SW 1271 (cell line): ENCODE measurements at regions not wholly inside any gene's neighbourhood (a gene's known extent, or its start where the extent isn't known, plus 50 kb on each side); places are given as distances from the start of the nearest gene placed in this dataset.
A peak's percentile ranks its signal among the peaks of the same experiment; 100 is the strongest.

Experiments
- DNase-seq, 2 experiments: peaks; one replicate each; lab custom pipeline; 2025; lab: John Stamatoyannopoulos, UW

DNA sequence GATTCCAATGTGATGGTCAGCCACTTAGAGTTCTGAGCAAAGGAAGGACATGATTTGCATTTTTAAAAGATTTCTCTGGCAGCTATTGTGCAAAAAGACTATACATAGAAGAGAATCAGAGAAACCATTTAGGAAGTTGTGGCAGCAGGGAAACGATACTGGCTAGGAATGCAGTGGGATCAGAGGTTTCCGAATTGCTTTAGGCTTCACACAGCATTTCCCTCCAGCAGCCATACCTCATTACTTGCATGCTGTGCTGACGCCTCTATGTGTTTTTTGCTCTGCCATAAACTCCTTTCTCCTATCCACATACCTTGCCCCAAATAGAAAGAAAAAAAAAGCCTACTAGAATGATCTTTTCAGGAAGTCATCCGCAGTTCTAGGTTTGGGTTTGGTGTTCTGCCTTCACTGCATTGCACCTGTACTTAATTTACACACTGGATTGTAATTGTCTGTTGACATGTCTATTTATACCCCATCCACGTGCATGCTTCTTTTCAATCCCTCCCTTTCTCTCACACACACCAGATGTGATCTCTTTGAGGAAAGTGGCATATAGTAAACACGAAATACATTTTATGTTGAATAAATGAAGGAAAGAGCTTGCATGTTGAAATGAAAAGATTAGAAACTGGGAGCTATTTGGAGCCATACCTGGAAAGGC is 860.3 kb upstream of the SEMA6D start:
- DNase-seq = no peak

DNA sequence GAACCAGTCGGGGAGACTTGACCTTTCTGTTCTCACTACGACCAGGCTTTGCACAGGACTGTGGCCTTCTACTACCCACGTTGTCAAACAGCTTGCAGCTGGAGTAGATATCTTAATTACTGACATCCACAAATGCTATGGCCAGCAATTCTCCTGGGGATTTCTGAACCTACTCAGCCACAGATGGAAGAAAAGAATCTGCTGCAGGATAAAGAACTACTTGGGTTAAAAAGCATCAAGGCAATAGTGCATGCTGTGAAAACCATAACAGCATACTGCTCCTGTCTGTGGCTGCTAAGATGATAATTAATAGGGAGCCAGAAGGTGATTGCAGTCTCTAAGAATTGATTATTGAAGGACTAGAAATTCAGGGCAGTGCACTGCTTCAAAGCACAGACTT is 859.2 kb upstream of the SEMA6D start:
- DNase-seq = no peak

DNA sequence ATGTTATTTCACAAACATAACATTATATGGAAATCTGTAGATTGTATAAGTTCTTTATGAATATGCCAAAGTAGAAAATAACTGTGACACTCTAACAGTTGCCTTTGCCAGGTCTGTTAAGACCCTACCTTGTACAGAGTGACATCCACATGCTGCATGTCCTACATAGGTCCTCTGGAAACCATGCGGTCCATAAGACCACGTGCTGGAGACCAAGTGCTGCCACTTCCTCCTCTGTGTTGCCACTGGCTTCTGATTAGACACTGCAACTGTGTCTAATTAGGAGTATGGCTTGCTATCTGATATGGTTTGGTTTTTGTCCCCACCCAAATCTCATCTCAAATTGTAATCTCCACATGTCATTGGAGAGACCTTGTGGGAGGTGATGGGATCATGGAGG is 855.5 kb upstream of the SEMA6D start:
- DNase-seq = no peak

DNA sequence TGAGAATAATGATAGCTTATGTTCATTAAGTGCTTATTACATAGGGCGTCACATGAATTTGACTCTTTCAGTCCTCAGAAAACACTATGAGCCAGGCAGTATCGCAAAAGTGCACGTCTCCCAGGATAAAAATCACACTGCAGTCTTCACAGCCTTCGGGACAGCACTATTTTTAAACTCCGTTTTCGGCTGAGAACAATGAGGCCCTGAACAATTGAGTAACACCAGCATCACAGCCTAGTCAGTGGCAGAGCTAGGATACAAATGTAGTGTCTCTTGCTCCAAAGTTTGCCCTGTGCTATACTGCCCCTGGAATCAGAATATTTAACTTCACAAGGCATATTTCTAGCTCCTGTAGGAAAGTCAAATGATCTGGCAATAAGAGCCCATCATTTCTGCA is 852.1 kb upstream of the SEMA6D start:
- no peak for DNase-seq

DNA sequence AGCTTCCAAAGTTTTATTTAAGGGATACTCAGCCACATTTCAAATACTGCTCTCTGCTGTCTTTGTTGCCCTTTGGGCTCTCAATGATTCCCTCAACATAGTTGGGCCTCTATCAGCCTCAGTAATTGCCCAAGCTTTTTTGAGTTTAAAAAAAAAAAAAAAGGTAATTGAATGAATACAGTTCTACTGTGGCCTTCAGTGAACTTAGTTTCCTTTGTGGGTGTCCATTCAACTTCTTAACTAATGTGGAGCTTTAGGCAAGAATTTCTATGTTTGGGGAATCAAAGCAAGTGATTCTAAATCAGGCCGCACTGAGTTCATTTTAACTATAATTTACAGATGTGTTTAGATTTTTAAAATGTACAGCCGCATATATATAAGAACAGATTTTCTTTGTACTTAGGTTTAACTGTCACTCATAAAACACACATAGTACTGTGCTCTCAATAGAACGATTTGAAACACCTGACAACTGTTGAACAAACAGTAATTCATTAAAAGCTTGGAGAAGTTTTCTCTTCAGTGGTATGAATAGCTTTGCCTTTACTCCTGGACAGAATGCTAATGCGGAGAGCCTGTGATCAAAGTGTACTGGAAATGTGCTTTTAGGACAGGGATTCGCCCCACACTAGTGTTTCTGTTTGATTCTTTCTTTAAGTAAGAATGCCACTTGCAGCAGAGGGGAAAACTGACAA is 844.9 kb upstream of the SEMA6D start:
- no peak for DNase-seq

DNA sequence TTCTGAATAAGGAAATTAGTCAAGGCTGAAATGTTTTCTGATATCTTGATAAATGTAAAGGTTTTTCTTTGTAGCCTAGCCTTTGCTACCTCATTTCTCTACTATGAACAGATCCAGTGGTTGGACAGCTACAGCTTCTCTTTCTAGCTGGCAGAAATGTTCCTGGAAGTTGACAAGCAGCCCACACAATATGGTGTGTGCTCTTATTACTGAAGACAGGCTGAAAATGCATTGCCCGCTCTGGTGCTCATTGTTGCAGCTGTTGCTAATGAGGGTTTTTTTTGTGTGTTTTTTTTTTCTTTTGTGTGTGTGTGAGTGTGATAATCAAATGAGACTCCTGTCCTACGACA is 844.3 kb upstream of the SEMA6D start:
- no peak for DNase-seq

DNA sequence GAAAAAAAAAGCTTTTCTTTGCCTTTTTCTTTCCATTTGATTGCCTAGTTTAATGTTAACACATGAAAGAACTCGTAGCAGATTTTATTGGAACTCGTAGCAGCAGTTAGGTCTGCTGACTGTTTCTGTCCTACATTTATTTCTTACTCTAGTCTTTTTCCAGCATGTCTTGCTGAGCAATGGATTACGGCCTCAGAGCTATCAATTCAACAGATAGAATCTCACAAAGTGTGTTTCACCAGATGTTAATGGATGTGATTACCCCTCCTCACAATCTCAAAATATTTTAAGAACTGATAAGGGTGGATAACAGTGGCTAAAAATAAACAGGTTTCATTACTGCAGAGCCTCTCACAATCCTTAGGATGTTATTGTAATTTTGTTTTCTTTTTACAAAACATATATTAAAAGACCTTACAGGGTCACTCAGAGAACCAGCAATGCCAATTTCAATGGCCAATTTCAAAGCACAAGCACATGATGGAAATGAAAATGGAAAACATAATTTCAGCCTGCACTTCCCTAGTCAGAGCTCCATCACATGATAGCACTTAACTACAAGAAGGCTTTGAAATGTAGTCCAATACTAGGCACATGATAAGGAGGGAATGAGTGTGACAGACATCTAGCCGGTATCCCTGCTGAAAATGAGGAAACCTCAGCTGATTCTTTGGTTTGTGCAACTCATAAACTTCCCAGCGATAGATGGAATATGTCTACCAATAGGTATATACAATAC is 838.1 kb upstream of the SEMA6D start:
- DNase-seq = no peak

DNA sequence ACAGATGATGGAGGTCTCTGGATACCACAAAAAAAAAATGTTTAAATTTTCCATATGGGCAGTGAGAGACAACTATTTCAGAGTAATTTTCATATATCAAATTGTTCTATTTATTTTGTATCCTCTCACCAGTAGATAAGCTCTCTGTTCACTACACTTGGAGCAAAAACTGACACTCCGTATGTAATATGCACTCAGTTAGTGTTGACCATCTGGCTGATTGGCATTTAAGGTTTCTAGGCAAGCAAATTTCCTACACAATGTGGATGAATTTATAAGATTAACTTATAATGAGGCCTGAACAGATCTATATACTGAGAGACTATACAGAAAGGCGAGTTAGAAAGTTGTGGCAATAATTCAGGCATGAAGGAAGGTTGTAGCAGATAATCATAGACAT is 836.5 kb upstream of the SEMA6D start:
- no peak for DNase-seq

DNA sequence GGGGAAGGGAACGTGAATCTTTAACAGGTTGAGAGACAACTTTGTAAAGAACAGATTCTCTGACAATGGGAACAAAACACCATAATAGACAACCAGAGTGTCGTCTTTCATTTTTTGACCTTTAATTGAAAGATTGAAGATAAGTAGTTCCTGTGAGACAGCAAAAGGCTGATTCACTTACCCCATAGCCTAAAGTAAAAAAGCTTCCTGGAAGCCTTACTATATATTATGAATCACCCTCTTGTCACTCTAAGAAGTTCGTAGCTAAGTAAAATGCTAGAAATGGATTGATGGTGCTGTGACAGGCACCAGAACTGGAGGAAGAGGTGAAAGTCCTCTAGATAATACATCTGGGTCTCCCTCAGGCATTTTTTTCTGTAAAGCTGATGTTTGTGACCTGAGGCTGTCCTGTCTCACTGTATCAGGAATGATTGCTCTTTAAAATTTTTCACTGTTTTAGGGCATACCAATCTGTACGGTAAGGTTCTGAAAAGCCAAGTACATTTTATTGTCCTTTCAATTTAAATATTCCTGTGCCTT is 824.6 kb upstream of the SEMA6D start:
- DNase-seq = peak in 1 of 2 experiments; percentile 1

DNA sequence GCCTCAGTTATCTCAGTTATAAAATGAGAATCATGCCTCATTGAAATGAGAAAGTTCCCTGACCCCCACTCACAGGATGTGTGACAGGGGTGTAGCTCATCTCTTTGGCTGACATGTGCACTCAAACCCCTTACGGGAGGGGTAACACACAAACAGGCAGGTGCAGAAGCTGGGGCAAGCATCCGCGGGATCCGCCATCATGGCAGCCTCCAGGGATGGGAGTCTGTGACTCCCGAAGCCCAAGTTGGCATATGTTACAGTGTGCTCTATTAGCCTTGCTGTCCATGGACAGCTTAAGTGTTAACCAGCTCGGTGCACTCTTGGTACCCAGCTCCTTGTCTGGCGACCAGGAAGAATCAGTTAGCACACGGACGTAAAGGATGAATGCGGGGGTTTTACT is 822.7 kb upstream of the SEMA6D start:
- DNase-seq = no peak

DNA sequence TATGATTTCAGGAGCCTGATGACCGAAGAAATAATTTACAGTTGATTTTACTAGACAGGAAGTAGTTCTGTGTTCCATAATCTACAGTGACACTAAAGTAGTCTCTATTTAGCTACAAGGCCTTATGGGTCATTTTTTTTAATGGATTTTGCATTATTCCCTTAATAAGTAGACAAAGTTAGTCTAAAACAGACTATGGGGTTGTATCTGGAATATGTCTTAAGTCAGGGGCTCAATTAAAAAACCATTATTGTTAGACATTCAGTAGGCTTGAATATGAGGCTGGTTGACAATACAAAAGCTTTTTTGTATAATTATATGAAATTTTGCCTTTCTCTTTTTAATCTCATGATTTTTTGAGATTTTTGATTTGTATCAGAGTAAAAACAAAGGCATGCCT is 820.0 kb upstream of the SEMA6D start:
- DNase-seq = no peak

DNA sequence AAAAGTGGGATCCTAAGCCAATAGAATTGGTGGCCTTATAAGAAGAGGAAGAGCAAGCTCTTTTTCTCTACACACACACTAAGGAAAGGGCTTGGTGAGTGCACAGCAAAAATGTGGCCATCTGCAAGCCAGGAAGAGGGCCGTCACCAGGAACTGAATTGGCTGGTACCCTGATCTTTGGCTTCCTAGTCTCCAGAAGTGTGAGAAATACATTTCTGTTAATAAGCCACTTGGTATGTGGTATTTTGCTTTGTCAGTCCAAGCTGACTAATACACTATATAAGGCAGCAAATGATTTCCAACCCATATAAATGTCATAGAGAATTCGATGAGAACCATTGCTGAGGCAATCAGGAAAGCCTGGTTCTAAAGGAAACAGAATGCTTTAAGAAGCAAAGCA is 816.3 kb upstream of the SEMA6D start:
- no peak for DNase-seq

DNA sequence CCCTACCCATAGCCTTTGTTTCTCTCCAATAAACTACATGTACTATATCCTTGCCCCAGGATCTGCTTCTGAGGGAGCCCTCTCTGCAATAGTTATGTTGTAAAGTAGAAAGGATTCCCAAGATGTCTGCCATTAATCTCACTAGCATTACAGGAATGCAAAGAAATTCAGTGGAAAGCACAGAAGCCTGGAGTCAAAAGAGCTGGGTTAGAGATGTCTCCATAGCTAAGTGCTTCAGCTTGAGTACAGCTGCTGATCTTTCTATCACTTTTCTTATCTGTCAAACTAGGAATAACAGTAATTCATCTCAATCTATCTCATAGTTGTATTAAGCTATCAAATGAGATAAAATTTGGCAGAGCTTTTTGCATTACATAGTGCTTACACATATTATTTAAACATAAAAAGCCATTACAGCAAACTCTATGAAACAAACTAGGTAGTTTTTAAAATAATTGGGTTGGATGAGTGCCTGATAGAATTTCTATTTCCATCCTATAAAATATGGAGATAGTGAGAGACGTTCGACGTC is 799.5 kb upstream of the SEMA6D start:
- no peak for DNase-seq

DNA sequence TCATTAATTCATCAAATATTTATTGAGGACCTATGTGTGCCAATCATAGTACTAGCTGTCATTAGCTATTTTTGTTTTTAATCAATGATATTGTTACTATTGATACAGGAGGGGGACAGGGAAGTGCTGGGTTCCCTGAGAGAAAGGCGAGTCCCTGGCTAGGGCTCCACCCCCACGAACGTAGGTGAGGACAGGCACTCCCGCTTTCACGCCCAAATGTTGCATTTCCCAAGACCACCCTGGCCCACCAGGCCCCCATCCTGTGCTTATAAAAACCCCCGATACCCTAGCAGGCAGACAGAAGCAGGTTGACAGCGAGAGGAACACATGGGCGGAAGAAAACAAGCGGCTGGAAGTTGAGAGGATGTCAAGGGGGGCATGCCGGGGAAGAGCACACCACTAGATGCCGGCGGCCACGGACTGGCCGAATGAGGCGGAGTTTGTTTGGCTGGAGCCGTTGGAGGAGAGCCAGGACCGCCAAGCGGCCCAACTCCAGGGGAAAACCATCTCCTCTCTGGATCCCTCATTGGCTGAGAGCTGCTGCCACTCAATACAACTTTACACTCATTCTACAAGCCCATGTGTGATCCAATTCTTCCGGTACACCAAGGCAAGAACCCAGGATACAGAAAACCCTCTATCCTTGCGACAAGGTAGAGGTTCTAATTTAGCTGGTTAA is 798.7 kb upstream of the SEMA6D start:
- no peak for DNase-seq

DNA sequence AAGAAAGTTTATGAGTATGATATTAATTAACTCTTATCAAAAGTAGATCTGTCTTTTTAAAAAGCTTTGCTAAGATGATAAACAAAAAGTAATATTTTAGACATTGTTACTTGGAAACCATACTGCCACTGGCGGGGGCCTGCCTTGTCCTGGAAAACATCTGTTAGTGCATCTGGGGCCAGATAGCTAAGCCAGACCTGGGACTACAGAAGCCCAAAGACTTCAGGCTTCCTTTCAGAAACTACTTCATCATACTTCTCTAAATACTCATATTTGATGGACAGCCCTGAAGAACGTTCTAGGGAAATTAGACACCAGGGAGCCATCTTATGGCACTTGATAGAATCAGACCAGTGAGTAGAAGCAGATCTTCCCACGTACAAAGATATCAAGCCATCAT is 795.4 kb upstream of the SEMA6D start:
- no peak for DNase-seq

DNA sequence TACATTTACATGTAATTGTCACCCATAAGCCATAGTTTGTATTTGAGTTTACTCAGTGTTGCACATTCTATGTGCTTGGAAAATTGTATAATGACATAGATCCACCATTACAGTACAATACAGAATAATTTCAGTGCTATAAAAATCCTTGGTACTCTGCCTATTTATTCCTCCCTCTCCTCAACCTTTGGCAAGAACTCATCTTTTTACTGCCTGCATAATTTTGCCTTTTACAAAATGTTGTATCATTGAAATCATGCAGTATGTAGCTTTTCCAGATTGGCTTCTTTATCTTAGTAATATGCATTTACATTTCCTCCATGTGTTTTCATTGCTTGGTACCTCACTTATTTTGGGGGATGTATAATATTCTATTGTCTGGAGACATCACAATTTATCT is 786.9 kb upstream of the SEMA6D start:
- DNase-seq = no peak

DNA sequence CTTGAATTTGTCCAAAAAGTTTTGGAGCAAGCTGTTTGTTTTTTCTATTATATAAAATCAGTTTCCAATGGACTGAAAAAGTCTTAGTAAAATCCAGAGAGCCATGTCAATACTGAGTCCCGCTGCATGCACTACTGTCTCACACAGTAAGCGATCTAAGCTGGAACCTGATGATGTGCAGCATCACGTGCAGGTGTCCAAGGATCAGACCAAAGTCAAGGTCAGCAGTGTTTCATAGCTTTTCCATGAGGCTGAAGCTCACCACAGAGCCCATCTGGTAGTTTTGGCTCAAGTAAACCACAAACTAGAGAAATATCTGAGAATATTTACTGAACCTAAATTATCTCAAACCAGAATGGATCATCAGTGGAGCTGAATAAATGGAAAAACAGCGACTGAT is 784.0 kb upstream of the SEMA6D start:
- DNase-seq = no peak

DNA sequence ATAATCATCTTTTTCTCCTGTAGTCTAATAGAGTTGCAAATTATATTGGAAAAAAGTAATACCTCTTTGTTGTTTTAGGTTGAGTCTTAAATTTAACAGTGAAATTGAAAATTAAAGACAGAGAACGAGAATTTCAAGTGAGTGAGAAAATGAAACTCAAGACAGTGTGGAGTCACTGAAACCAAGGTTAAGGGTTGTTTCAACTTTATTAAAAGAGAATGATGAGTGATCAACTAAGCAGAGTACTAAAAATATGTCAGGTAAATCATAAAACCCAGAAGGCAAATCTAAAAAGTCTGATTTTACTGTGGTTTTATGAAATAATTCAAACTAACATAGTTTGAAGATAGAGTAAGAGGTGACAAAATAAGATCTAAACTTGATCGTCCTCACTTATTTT is 782.5 kb upstream of the SEMA6D start:
- no peak for DNase-seq

DNA sequence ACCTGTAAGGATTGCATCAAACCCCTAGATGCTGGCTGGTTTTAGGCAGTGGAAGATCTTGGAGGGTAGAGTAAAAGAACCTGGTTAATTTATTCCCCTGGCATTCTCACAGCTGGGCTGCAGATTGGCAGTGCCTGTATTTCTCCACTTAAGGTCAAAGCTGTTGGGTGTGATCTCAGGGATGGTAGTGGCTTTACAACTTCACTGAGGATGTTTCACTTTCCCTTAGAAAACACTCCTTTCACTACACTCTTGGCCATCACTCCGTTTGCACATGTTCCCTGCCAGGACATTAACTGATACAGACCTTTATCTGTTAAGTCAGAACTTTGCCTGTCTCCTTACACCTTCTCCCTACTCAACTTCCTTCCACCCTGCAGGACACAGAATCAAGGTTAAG is 779.1 kb upstream of the SEMA6D start:
- DNase-seq = no peak

DNA sequence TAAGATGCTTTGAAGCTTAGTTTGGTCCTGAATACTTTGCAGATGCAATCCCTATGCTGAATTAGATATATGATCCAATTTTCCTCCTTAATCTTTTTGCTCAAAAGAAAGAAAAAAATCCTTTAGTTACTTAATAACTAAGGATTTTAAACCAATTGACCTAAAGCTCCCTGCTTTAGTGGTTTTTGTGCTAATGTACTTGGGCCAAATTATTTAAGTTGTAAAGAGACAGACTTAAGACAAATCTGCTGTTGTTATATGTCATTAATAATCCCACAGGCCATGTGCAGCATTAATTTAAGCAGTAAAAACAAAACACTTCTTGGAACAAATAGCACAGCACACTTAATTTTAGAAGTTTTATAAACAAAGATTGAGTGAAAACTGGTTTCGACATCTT is 776.1 kb upstream of the SEMA6D start:
- DNase-seq = no peak

DNA sequence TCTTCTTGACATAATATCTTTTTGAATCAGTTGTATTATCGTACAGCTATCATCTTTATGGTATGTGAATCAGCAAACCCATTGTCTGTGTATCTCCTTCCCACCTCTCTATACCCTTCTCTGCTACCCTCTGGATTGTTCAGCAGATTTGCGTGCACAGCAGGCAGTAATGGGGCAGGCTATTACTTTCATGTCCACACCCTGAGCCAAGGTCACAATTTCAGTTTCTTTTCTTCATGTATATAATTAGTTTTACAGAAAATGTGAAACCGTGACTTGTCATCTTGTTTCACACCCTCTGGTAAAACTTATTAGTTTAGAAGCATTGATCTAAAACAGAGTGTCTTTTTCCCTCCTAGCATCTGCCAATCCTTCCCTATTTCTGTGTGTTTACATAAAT is 770.4 kb upstream of the SEMA6D start:
- no peak for DNase-seq

DNA sequence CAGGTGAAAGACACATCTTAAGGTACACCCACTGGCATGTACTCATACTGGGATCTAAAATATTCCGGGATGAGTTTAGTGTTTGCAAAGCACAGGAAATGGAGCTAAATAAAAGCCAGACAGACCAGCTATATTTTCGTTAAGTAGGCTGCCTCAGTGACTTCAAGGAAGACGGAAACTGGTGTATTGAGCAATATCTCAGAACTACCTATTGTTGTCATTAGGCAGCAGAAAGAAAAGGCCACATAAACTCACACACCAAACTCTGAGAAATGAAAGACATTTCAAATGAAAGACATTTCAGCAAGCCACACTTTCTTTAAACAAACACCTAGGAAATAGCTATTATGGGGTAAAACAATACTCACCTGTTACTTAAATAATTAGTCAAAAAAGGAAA is 761.7 kb upstream of the SEMA6D start:
- no peak for DNase-seq
